HG02642 (cell line): ENCODE measurements at regions not wholly inside any gene's neighbourhood (a gene's known extent, or its start where the extent isn't known, plus 50 kb on each side); places are given as distances from the start of the nearest gene placed in this dataset.
"Not testable (repeated sequence)": the region's sequence is repeated elsewhere in the genome, so short reads cannot be mapped to it uniquely, and the experiment has no call there.

Experiments
- ATAC-seq: cut with Tn5 transposase; IDR thresholded peaks from one replicate; pipeline ENCODE4 v1.9.1; 2021; ENCODE audit warnings: mild to moderate bottlenecking; ENCODE audit not compliant: unreplicated experiment, poor library complexity

GRCh38 chr1:217140041-217140901 is 417.0 kb upstream of the ESRRG start:
- no peak for ATAC-seq

GRCh38 chr1:217139513-217139912 is 416.3 kb upstream of the ESRRG start:
- no peak for ATAC-seq

GRCh38 chr1:217138799-217139466 is 415.7 kb upstream of the ESRRG start:
- ATAC-seq = no peak

GRCh38 chr1:217138173-217138765 is 415.0 kb upstream of the ESRRG start:
- ATAC-seq = no peak

GRCh38 chr1:217137210-217137881 is 414.1 kb upstream of the ESRRG start:
- no peak for ATAC-seq

GRCh38 chr1:217136895-217137205 is 413.6 kb upstream of the ESRRG start:
- ATAC-seq = no peak

- no peak for ATAC-seq
Observed at GRCh38 chr1:217135987-217136894, 413.0 kb upstream of the ESRRG start.

GRCh38 chr1:217135569-217135915 is 412.3 kb upstream of the ESRRG start:
- no peak for ATAC-seq

- peak; percentile 59 for ATAC-seq
Observed at GRCh38 chr1:217134857-217135568, 411.8 kb upstream of the ESRRG start.

- ATAC-seq = no peak
Observed at GRCh38 chr1:217133958-217134856, 411.0 kb upstream of the ESRRG start.

- no peak for ATAC-seq
Observed at GRCh38 chr1:217133092-217133491, 409.9 kb upstream of the ESRRG start.

- not testable (repeated sequence) for ATAC-seq
Observed at GRCh38 chr1:217123340-217123739, 400.1 kb upstream of the ESRRG start.

- no peak for ATAC-seq
Observed at GRCh38 chr1:217117973-217118465, 394.8 kb upstream of the ESRRG start.

GRCh38 chr1:217115404-217116380 is 392.5 kb upstream of the ESRRG start:
- ATAC-seq = no peak

- ATAC-seq = no peak
Observed at GRCh38 chr1:217109928-217110327, 386.7 kb upstream of the ESRRG start.

GRCh38 chr1:217106231-217106901 is 383.1 kb upstream of the ESRRG start:
- no peak for ATAC-seq

GRCh38 chr1:217105437-217105836 is 382.2 kb upstream of the ESRRG start:
- no peak for ATAC-seq
